Left ventricle myocardium inferior (tissue), 1 donor: ENCODE measurements at regions not wholly inside any gene's neighbourhood (a gene's known extent, or its start where the extent isn't known, plus 50 kb on each side); places are given as distances from the start of the nearest gene placed in this dataset.

Source experiments
- DNase-seq: peaks from one replicate; pipeline ENCODE4 v3.0.0-alpha.2; 2020
- H3K27ac ChIP-seq: fragments of 200-600 bp; replicated peaks from 2 replicates; pipeline ENCODE4 v1.8.0; 2021
- H3K27me3 ChIP-seq: fragments of 200-600 bp; 2 replicates; pipeline ENCODE4 v1.8.0; 2021; ENCODE audit warnings: low read depth
- H3K36me3 ChIP-seq: fragments of 200-600 bp; 2 replicates; pipeline ENCODE4 v1.8.0; 2021
- H3K4me1 ChIP-seq: fragments of 200-600 bp; 2 replicates; pipeline ENCODE4 v1.8.0; 2021
- H3K4me3 ChIP-seq: fragments of 200-600 bp; 2 replicates; pipeline ENCODE4 v1.8.0; 2021; ENCODE audit warnings: mild to moderate bottlenecking, moderate library complexity
- H3K9me3 ChIP-seq: fragments of 200-600 bp; replicated peaks from 2 replicates; pipeline ENCODE4 v1.8.0; 2021
- intact Hi-C: fragments of 100-400 bp; cut with micrococcal nuclease; formaldehyde crosslinking; loops from one replicate; pipeline ENCODE4 v1.11.0; 2022
- TF ChIP-seq, protein P1 (sequence below): fragments of 200-600 bp; IDR thresholded peaks from 2 replicates; pipeline ENCODE4 v1.8.0; 2021; ENCODE audit warnings: antibody characterized with exemption, mild to moderate bottlenecking, borderline replicate concordance
- donor health status: DM: no; HTN: yes; CAD: no; lungs with severe emphysema.

DNA sequence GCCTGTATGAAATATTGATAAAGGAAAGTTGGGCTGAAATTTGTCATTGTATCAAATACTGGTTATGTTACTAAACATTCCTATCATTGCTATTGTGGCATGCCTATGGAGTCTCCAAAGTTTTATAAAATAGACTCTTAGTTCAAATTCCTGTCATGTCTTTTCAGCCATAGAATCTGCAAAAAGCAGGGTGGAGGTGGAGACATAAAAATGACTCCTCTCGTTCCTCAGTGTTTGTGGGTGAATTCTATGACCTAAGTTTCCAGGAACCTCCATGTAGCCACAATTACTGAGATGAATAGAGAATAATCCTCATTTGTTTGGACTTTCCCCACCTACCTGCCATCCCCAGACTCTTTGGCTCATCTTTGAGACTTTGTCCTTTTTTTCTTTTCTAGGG lies 326.3 kb upstream of the ETAA1 start:
- intact Hi-C loops: no loop called here
- Histone ChIP-seq H3K9me3 (no peaks in the 10 kb centered on the region), H3K27ac (no peak overlapping the region), H3K4me1 (no peaks in the 10 kb centered on the region), H3K27me3 (peaks cover 14% of the 10 kb centered on the region), H3K4me3 (no peak overlapping the region), H3K36me3 (no peaks in the 10 kb centered on the region)
- no peak for DNase-seq
- TF ChIP-seq, protein P1, sequence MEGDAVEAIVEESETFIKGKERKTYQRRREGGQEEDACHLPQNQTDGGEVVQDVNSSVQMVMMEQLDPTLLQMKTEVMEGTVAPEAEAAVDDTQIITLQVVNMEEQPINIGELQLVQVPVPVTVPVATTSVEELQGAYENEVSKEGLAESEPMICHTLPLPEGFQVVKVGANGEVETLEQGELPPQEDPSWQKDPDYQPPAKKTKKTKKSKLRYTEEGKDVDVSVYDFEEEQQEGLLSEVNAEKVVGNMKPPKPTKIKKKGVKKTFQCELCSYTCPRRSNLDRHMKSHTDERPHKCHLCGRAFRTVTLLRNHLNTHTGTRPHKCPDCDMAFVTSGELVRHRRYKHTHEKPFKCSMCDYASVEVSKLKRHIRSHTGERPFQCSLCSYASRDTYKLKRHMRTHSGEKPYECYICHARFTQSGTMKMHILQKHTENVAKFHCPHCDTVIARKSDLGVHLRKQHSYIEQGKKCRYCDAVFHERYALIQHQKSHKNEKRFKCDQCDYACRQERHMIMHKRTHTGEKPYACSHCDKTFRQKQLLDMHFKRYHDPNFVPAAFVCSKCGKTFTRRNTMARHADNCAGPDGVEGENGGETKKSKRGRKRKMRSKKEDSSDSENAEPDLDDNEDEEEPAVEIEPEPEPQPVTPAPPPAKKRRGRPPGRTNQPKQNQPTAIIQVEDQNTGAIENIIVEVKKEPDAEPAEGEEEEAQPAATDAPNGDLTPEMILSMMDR: no peak

DNA sequence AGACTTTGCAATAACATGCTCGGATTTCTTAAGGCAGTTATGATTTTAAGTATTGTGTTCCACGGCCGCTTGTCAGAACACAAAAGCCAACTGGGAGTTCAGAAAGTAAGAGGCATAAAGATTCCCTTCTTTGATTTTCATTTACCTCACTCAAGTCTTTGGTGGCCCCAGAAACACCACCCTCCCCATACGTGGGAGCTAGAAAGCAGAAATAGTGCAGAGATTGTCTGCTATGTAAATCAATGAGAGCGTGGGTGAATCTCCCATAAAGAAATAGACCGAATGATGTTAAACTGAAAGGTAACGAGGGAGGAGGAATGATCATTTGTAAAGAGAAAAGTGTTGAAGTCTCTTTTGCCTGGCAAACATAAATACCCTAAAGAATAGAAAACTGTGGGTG lies 322.1 kb upstream of the ETAA1 start:
- DNase-seq: no peak
- no peaks in the 10 kb centered on the region for H3K36me3 ChIP-seq
- intact Hi-C loops: no loop called here
- TF ChIP-seq, protein P1: no peak
- H3K27me3 ChIP-seq: no peaks in the 10 kb centered on the region
- no peaks in the 10 kb centered on the region for H3K9me3 ChIP-seq
- no peak overlapping the region for H3K27ac ChIP-seq
- no peaks in the 10 kb centered on the region for H3K4me1 ChIP-seq
- H3K4me3 ChIP-seq: no peak overlapping the region

DNA sequence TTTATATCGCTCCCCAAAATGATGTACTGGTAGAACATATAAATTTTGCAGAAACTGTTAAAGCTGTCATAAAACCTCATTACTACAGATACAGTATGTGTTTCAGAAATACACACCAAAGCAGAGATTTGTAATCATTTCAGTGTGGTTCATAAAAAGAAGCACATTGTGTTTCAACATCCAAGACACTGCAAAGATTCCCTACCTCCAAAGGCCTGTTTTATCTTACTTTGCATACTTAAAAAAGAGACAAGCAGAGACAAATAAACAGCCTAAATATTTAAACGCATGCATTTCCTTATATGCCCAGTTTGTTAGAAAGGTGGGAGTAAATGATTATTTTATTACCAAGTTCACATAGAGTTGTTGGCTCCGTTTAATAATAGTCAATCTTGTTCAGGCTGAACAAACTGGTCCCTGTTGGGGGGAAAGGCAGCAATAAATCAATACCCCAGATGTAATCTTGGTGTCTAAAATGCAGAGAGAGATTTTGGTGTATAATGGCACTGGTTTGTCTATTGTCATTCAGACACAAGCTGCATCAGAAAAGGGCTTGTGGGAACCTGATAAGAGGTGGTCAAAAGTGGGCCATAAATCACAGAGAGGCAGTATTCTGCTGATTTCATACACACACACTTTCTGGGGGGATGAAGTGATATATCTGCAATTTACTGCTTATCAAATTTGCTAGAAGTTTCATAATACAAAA lies 321.4 kb upstream of the ETAA1 start:
- TF ChIP-seq, protein P1: no peak

DNA sequence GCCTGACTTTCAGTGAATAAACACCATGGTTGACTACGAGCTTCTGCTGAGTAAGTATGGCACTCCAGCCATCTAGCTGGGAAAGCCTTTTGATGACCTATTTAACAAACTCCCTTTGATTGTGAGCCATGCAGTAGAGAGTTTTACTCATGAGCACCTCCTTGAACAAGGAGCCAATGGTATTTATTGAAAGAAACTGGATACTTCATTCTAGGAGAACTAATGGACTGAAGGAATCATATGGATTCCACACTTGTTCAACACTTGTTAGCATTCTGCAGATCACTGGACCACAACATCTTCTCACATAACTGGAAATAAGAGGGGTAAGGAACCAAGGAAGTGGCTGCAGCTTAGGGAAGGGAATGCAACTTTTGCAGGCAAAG lies 320.9 kb upstream of the ETAA1 start:
- H3K9me3 ChIP-seq: peaks cover 8% of the 10 kb centered on the region

More for the DNA sequence above, 321.4 kb upstream of the ETAA1 start:
- peaks cover 6% of the 10 kb centered on the region for H3K9me3 ChIP-seq
- H3K27me3 ChIP-seq: no peaks in the 10 kb centered on the region
- H3K4me1 ChIP-seq: no peaks in the 10 kb centered on the region
- no peak for DNase-seq
- no peak overlapping the region for H3K27ac ChIP-seq
- intact Hi-C loops: no loop called here
- H3K36me3 ChIP-seq: no peaks in the 10 kb centered on the region
- no peak overlapping the region for H3K4me3 ChIP-seq

DNA sequence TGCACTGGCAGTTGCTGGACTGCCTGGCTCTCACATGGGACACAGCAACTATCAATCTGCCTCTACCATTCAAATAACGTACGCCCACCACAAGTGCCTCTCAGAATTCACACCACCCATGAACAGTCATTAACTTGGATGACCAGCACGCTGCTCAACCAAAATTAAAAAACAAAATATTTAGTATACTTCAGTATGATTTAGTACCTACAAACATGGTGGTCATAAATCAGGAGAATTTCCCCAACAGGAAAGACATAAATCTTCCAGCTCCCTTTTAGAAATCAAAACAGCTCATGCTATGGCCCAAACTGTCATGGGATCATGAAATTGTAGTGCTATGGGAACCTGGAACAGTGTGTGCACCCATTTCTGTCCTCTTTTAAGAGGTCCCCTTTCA lies 317.4 kb upstream of the ETAA1 start:
- Histone ChIP-seq H3K36me3 (no peaks in the 10 kb centered on the region), H3K27ac (no peak overlapping the region), H3K27me3 (no peaks in the 10 kb centered on the region), H3K4me3 (no peak overlapping the region), H3K4me1 (no peaks in the 10 kb centered on the region), H3K9me3 (peaks cover 8% of the 10 kb centered on the region)
- TF ChIP-seq, protein P1: no peak
- intact Hi-C loops: no loop called here
- no peak for DNase-seq

More for the DNA sequence above, 320.9 kb upstream of the ETAA1 start:
- H3K27ac ChIP-seq: no peak overlapping the region
- no peaks in the 10 kb centered on the region for H3K4me1 ChIP-seq
- no peaks in the 10 kb centered on the region for H3K27me3 ChIP-seq
- TF ChIP-seq, protein P1: no peak
- intact Hi-C loops: no loop called here
- no peaks in the 10 kb centered on the region for H3K36me3 ChIP-seq
- no peak for DNase-seq
- no peak overlapping the region for H3K4me3 ChIP-seq
